ENCODE measurements at regions not wholly inside any gene's neighbourhood (a gene's known extent, or its start where the extent isn't known, plus 50 kb on each side); places are given as distances from the start of the nearest gene placed in this dataset.
"Not testable (repeated sequence)": the region's sequence is repeated elsewhere in the genome, so short reads cannot be mapped to it uniquely, and the experiment has no call there.

DNA sequence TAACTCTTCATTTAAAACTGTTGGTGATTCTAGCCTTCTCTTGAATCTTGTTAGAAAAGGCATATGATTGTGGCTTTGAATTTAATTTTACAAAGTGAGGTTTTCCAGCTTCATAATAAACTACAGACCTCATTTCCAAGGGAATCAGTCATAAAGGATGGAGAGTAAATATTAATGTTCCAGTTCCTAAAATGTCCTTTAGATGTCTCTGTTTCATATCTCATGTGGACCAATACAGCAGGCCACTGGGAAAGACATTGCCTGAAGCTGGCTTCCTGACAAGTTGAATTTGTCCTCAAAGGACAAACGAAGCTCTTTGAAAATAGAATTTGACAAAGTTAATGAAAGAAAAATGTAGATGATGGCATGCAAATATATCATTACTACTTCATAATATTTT lies 125.4 kb downstream of the ZNF330 start:
- DNase-seq: no peak

DNA sequence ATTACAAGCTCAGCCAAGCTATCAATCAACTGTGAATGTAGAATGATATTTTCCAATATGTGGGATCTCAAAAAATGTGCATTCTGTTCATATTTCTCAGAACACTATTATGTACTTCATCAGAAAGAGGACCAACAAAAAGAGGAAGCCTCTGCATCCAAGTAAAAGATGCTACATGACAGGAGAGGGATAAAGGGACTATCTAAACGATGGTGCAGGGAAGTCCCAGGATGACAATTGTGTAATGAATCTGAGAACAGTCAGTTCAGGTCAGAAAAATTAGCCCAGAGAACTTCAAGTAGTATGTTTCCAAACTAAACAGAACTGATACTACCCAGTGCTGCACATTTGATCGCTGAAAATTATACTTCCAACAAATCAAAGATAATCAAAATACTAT lies 127.0 kb downstream of the ZNF330 start:
- no peak for DNase-seq

DNA sequence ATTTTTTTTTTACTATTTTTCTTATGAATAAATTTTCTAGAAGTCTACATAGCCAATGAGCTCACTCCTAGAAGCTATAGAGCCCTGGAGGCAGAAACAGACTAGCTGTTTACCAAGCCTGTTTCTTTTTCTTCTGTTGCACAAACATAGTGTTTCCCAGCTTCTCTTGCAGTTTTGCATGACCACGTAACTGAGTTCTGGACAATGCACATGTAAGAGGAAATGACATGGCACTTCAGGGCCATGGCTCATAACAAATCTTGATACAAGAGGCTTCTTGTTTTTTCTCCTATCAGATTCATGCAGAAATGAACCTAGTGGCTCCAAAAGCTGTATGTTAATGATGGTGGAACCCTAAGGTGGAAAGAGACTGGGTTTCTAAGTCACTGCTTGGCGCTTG lies 127.4 kb downstream of the ZNF330 start:
- no peak for DNase-seq

- no peak for DNase-seq
These were observed 127.9 kb downstream of the ZNF330 start for GRCh38 chr4:141348573-141348972.

GRCh38 chr4:141349236-141349635 lies 128.5 kb downstream of the ZNF330 start:
- DNase-seq: no peak

DNA sequence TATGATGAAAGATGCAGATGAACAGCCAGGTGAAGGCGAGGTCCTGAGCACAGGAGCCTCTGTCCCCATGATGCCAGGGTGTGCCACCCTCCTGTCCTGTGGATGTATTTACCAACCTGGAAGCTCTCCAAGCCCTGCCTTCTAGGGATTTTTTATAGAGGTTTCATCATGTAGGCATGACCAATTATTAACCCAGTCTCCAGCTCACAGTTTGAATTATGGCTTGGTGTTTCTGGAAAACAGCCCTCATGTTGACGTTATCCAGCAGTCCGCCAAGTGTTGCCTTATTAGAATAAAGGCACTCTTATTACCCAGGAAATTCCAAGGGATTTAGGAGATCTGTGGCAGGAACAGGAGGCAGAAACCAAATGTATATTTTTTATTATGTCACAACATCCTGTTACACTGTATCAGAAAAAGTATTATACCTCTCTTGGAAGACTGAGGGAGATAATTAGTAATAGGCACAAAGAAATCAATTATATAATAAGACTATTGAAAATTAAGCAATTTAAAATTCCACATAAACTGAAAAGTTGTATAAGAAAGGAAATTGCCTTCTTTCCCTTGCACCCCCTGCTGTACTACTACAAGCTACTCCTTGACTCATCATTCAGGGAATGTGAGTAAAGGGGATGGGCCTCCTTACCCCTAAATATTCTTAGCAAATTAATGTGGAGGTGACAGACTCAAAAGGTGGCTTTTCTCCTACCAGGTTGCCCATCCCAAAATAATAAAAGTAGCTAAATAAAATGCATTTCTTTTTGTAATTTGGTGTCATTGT lies 129.6 kb downstream of the ZNF330 start:
- no peak for DNase-seq

- DNase-seq: no peak
These were observed 131.6 kb downstream of the ZNF330 start for GRCh38 chr4:141352331-141352730.

DNA sequence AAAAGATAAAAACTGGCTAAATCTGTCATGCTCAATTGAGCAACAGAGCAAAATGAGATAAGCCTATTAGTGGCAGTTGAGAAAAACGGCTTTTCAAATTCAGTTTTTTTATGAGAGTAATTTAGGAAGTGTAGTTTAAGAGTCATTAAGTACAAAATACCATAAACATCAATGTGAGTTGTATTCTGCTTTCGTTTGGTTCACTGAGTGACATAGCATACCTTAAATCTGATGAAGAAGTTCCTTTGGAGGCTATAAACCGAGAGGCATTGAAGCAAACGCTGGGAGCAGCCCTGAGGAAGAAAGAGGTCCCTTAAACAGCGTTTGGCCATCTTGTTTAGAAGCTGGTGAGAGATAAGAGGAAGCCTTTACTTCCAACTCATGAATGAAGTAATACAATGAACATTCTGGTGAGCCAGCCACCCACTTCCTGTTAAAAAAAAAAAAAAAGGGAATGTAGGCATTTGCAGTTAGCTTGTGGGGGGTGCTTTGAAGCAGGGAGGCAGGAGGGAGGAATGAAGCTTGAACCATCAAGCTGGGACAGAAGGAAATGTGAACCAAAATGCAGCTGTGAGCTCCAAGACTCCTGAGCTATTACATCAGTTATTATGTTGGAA lies 132.3 kb downstream of the ZNF330 start:
- no peak for DNase-seq

DNA sequence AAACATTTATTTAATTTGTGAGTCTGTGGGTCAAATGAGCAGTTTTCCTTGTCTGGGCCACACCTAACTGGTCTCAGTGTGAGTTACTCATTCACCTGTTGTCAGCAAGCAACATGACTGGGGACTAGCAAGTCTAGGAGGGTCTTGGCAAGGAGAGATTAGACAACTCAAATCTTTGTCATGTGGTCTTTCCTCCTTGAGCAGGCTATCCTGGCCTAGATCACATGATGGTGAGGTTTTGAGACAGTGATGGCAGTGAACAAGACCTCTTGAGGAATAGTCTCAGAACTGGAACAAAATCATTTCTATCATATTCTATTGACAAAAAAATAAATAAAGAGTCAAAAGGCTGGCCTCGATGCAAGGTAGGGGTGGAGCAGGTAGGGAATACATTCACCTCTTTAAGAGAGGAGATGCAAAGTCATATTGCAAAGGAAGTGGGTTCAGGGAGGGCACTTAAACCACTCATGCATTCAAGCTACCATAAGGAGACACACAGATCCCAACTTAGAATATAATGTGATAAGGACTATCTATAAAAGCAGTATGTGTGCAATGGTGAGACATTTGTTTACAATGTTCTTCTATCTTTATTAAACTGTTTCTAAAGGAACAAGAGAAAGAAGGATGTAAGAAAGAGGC lies 135.7 kb downstream of the ZNF330 start:
- no peak for DNase-seq

- no peak for DNase-seq
These were observed 136.3 kb downstream of the ZNF330 start for GRCh38 chr4:141356963-141357335.

- not testable (repeated sequence) for DNase-seq
These were observed 147.5 kb downstream of the ZNF330 start for GRCh38 chr4:141368241-141368640.

DNA sequence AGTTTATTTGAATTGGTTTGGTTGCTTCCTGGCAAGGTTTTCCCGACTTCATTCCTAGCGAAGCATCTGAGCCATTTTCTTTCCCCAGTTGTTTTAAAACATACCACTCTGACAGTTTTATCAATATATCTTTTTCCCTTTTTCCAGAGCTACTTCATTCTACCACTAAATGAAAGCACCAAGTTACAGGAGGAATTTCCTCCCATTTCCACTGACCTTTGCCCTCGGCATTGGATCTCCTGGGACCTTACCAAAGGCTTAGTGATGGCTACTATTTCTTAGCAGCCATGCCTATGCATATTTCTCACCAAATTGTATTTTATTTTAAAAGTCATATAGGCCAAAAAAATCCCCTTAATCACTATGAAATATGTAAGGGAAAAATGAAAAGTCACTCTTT lies 150.5 kb downstream of the ZNF330 start:
- DNase-seq: no peak

- DNase-seq: no peak
These were observed 155.2 kb downstream of the ZNF330 start for GRCh38 chr4:141375855-141376254.

- no peak for DNase-seq
These were observed 156.1 kb downstream of the ZNF330 start for GRCh38 chr4:141376769-141377168.

GRCh38 chr4:141387299-141387698 lies 166.6 kb downstream of the ZNF330 start:
- no peak for DNase-seq

DNA sequence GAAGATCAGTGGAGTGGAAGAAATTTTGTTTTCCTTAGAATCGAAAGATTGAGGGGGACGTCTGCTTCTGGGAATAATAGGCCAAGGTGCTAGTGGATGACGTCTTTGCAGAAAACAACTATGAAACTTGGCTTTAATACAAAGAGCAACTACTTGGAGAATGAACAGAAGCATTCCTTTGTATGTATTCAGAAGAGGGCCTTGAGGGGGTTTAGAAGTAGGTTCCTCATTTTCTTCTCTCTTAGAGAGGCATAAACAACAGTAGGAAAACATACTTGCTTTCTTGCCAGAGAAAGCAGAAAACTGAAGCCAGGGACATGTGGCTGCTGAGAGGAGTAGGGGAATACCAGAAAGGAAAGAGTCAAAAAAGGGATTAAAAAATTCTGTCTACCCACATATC lies 167.8 kb downstream of the ZNF330 start:
- no peak for DNase-seq

- DNase-seq: no peak
These were observed 169.0 kb downstream of the ZNF330 start for GRCh38 chr4:141389649-141390048.

DNA sequence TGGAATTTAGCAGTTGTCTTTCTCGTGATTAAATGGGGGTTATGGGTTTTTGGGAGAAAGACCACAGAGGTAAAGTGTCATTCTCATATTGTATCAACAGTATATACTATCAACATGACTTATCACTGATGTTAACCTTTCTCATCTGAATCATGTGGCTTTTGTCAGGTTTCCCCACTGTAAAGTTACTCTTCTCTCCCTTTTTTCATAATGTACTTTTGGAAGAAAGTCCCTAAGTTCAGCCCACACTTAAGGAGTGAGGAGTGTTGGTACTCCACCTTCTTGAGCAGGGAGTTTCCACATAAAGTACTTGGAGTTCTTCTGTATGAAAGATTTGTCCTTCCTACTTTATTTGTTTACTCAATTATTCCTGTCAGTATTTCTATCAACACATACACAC lies 169.9 kb downstream of the ZNF330 start:
- DNase-seq: no peak

DNA sequence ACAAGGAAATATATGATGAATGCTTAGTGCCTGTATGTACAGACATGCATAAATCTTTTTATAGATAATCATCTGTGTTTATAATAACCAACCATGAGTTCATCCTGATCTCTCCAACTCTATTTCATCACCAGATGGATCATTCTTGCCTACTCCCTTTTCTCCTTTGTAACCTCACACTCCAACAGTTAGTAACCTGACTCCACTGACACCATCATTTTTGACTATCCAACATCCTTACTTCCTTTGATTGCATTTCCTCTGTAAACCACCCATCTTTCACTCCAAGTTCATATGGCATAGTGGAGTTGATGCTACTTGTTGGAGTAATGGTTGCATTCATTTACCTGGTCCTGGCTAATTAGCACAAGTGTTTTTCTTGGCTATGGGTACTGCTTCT lies 170.6 kb downstream of the ZNF330 start:
- DNase-seq: no peak

GRCh38 chr4:141391771-141392170 lies 171.1 kb downstream of the ZNF330 start:
- DNase-seq: no peak

- no peak for DNase-seq
These were observed 174.6 kb downstream of the ZNF330 start for GRCh38 chr4:141395246-141395830.

DNA sequence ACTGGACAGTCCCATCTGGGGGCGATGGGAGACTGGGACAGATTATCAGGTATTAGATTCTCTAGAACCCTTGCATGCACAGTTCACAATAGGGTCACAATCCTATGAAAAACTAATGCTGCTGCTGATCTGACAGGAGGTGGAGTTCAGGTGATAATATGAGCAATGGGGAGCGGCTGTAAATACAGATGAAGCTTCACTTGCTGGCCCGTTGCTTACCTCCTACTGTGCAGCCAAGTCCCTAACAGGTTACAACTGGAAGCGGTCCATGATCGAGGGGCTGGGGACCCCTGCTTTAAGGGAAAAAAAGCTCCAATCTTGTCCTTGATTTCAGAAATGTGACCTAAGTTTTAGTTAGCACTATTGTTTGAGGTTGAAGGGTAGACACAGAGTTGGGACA lies 175.2 kb downstream of the ZNF330 start:
- DNase-seq: no peak

DNA sequence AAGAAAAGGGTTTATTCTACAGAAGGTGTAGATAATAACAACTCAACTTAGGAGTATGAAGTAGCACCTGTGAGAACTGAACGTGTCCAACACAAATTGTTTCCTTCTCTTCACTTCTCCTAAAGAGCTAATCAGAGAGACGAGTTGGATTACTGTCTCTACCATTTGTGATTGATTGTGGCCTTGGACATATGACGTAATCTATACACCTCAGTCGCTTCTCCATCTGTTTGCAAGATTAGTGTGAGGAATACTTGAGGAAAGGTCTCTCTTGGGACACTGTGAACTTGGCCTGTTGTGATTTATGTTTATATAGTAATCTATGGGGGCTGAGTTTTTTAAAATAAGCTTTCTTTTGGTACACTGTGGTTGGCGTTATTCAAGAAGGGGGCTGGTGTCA lies 182.0 kb downstream of the ZNF330 start:
- no peak for DNase-seq

GRCh38 chr4:141403782-141404181 lies 183.1 kb downstream of the ZNF330 start:
- DNase-seq: no peak
